Hindlimb muscle (tissue), 1 donor: ENCODE measurements at regions not wholly inside any gene's neighbourhood (a gene's known extent, or its start where the extent isn't known, plus 50 kb on each side); places are given as distances from the start of the nearest gene placed in this dataset.
"Not testable (repeated sequence)": the region's sequence is repeated elsewhere in the genome, so short reads cannot be mapped to it uniquely, and the experiment has no call there.

Experiments used
- DNase-seq: peaks from one replicate; pipeline ENCODE4 v3.0.0-alpha.2; 2013

DNA sequence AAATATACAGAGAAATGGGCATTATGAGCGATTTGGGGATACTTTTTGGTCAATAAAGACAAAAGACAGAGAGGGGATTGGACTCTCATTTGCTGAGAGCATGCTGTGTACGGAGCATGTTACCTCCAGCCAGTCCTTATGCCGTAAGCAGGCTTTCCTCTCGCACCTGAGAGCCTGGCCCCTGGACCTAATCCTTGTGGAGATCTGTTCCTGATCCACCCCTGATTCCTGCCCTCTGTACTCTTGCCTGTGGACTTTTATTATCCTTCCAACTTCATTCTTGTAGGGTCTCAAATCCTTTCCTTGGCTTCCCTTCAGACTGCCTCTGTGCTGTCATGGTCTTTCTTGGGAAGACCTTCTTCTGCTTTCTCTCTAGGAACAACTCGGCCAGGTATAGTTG, 803.1 kb upstream of the RAB6C start:
- DNase-seq, result no peak

- no peak for DNase-seq
Measured at GRCh38 chr2:129178356-129178755, 801.1 kb upstream of the RAB6C start.

GRCh38 chr2:129179199-129179598, 800.3 kb upstream of the RAB6C start:
- no peak for DNase-seq

DNA sequence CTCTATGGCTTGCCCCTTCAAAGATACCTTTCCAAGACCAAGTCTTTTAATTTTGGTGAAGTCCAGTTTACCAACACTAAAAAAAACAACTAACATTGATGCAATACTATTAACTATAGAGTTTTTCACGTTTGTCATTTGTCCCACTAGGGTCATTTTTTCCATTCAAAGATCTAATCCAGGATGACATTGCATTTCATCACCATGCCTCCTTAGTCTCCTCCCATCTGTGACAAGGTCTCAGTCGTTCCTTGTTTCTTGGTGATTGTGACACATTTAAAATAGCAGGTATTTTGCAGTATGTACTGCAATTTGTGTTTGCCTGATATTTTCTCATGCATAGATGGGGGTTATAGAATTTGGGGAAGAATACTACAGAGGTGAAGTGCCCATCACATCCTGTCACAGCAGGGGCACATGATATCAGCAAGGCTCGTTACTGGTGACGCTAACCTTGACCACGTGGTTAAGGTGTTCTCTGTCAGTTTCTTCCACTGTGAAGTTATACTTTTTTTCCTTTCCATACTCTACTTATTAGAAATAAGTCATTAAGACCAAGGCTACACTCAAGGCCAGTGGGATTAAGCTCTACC, 799.2 kb upstream of the RAB6C start:
- DNase-seq, result no peak

- DNase-seq, result no peak
Measured at GRCh38 chr2:129181433-129181832, 798.0 kb upstream of the RAB6C start.

DNA sequence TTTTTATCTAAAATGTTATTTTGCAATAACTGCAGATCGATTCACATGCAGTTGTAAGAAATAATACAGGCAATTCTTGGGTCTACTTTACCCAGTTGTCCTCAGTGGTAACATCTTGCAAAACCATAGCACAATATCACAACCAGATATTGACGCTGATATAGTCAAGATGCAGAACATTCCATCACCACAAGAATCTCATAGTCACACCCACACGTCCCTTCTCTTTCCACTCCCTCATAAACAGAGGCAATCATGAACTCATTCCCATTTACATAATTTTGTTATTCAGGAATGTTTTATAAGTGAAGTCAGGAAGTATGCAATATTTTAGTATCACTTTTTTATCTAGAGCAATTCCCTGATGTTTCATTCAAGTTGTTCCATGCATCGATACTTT, 797.5 kb upstream of the RAB6C start:
- DNase-seq, result no peak

- DNase-seq, result no peak
Measured at GRCh38 chr2:129187343-129187742, 792.1 kb upstream of the RAB6C start.

- no peak for DNase-seq
Measured at GRCh38 chr2:129188451-129188850, 791.0 kb upstream of the RAB6C start.

DNA sequence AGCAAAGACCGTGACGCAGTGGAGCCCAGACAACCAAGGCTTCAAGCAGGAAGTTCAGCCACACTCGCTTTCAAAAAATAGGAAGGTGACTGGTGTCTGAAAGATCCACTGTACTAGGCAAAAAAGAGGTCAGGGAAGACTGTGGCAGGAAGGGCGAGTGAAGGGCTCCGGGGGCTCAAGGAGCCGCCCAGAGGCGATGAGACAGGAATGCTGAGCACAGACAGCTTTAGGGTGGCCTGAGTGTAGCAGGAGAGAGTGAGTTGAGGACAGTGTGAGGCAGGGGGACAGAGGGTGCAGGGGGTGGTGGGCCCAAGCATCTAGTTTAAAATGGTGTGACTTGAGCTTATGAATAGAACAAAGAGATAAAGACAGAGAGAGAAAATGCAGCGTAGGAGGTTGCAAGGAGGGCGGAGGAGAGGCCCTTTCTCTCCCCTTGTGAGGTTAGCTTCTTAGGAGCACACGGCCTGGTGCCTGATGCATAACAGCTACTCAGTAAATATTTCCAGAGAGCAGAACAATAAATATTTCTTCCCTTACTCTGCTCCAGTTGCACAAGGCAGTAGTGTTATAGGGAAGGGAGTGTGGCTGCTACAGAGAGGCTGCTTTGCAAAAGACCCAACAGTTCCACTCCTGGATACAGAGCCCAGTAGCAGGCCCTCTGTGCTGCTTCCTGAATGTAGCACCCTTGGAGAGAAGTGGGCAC, 789.7 kb upstream of the RAB6C start:
- no peak for DNase-seq

DNA sequence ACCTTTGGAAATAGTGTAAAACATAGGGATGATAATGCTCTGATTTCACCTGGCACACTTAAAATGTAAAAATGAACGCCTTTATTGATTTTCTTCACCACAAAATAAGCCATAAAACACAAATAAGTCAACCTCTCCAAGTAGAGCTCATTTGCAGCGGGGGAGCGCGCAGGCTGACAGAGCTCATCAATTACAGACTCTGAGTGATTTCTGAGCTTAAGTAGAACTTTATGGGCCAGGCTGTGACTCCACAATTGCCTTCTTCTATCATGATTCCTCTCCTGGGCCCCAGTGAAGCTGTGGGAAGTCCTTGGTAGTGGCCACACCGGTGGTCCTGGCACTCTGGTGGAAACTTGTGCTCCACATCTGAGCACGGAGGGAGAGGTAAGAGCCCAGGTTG, 789.0 kb upstream of the RAB6C start:
- no peak for DNase-seq

- no peak for DNase-seq
Measured at GRCh38 chr2:129191530-129191929, 787.9 kb upstream of the RAB6C start.

DNA sequence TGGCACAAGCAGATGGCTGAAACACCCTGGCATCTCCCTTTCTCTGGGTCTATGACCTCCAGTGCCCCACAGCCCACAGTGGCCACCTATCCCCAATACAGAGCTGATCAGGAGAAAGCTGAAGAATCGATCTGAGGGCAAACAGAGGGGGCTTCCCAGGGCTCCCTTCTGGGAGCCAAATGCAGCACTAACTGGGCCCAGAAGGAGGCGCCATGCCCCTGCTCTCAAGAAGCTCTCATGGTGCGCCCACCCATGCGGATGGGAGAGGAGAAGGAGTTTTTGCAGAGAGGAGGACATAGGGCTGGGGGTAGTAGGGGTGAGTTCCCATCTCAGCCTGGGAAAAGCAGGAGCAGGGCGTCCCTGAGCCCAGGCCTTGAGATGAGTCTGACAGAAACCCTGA, 787.3 kb upstream of the RAB6C start:
- DNase-seq, result no peak

DNA sequence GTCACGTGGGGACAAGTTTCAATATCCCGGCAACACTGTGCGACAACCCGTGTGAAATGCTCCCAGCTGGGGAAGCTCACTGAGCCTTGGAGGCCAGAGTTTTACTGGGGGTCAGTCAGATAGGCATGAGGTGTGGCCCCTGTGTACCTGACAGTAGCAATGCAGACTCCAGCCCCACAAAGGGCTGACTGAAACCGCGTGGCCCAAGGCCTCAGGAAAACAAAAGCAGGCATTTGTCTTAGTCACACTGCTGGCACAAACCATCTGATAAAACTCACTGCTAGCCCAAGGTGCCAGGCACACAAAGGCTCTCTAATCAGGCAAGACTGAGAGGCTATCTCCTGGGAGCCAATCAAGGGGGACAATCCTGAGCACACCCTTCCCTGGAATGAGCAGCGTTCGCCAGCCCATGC, 786.6 kb upstream of the RAB6C start:
- DNase-seq, result no peak

DNA sequence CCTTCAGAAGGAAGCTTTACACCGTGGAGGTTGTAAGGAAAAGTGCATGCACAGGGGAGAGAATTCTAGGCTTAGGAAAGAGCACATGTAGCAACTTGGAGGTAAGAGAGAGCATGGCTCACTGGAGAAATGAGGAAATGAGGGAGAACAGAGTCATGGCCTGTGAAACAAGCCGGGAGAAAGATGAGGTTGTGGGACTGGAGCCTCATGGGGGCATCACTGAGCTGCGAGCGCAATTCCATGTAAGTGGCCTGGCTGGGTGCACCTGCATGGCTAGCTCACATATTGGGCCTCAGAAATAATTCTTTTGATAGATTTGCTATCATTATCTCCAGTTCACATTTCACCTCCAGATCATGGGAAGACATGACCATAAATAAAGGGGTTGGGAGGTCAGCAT, 785.5 kb upstream of the RAB6C start:
- no peak for DNase-seq

GRCh38 chr2:129199501-129199900, 780.0 kb upstream of the RAB6C start:
- no peak for DNase-seq

DNA sequence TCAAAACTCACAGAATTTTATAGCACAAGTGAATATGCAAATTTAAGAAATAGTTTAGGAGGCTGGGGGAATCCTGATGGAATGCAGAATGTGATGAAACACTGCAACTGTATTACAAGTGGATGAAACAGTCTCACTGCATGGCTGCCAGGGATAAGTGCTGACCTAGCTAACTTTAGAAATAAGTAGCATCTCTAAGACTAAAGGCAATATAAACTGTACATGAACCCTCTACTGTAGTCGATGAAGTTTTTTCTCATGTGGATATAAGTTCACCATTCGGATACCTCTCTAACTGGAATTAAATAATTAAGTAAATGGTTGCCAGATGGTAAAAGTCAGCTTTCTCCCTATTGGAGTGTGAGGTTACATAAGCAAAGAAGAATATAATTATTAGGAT, 777.8 kb upstream of the RAB6C start:
- DNase-seq, result no peak

- DNase-seq, result no peak
Measured at GRCh38 chr2:129203331-129203730, 776.1 kb upstream of the RAB6C start.

DNA sequence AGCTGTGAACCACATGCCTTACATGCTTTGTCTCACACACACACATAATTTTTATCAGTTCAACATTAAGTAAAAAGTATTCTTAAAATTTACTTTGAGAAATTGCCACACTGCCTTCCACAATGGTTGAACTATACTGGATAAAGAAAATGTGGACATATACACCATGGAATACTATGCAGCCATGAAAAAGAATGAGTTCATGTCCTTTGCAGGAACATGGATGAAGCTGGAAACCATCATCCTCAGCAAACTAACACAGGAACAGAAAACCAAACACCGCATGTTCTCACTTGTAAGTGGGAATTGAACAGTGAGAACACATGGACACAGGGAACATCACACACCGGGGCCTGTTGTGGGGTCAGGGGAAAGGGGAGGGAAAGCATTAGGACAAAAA, 774.9 kb upstream of the RAB6C start:
- not testable (repeated sequence) for DNase-seq

- DNase-seq, result no peak
Measured at GRCh38 chr2:129205176-129205575, 774.3 kb upstream of the RAB6C start.

GRCh38 chr2:129205766-129206165, 773.7 kb upstream of the RAB6C start:
- no peak for DNase-seq

DNA sequence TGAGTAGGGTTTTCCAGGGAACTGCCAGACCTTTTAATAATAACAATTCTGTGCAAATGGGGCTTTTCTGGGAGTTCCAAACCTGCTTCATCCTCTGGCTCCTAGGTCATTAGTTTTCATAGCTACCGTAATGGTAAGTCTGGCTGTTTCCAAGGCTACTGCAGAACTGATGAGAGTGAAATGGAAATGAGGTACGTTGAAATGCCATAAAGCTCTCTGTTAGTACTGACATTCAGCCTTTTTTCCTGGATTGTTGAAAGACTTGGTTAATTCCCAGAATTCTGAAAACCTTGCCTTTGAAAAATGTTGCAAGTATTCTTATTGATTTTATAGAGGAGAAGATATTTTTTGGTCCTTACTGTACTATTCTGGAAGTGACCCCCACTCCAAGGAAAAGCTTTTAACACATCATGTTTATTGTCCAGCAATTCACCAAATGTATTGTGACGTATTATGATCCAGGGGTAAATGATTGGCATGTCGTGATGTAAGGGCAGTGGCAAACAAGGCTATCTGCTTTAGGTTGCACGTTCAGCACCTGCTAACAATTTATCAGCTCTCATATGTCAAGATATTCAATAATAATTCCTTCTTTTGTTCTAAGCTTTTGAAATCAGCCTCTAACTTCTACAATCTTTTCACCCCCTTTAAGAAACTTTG, 767.0 kb upstream of the RAB6C start:
- DNase-seq, result no peak

- DNase-seq, result no peak
Measured at GRCh38 chr2:129224022-129224421, 755.4 kb upstream of the RAB6C start.

DNA sequence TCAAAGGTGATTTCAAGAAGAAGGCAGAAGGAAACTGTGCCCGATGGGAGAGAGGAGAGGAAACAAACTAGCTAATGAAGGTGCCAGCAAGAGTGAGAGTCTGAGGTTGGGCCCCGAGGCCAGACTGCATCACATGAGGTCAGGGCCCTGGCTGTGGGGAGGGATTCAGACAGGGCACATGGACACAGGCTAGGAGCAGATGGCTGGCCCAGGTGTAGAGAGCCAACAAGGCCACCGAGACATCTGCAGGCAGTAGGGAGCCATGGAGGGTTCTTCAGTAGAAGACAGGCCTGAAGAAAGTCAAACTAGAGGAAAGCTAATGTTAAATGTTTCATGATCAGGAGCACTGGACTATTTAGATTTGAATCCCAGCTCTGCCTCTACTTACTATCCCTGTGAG, 755.0 kb upstream of the RAB6C start:
- no peak for DNase-seq

DNA sequence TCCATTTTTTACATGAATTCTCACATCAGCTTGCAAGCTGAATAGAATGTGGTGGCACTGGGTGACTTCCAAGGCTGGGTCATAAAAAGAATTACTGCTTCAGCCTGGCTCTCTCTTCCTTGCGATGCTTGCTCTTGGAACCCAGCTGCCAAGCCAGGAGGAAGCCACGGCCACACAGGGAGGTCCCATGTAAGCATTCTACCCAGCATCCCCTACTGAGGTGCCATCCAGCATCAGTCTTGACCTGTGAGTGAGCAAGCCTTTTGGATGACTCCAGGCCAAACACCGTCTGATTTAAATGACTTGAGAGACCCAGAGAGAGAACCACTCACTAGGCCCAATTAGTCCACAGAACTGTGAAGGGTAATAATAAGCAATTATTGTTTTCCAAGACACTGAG, 750.3 kb upstream of the RAB6C start:
- DNase-seq, result no peak
